OCI-LY7 (cell line): ENCODE measurements at regions not wholly inside any gene's neighbourhood (a gene's known extent, or its start where the extent isn't known, plus 50 kb on each side); places are given as distances from the start of the nearest gene placed in this dataset.

Experiments
- CTCF ChIP-seq: fragments of 200-600 bp; sonication (generic); conservative IDR thresholded peaks from 2 replicates; pipeline ENCODE4 v1.5.1; 2014; ENCODE audit warnings: mild to moderate bottlenecking, antibody characterized with exemption, low read length, moderate library complexity, mixed read lengths
- EZH2phosphoT487 ChIP-seq: fragments of 200-600 bp; sonication (generic); IDR thresholded peaks from 2 replicates; pipeline ENCODE4 v1.6.1; 2018; ENCODE audit warnings: low read depth, borderline replicate concordance, mild to moderate bottlenecking, mixed run types, antibody characterized with exemption, low read length, moderate library complexity, mixed read lengths

- no peak for TF ChIP-seq CTCF
- TF ChIP-seq EZH2phosphoT487: no peak
Measured at GRCh38 chr18:73881396-73881917, 266.2 kb downstream of the FBXO15 start.
